ENCODE measurements at regions not wholly inside any gene's neighbourhood (a gene's known extent, or its start where the extent isn't known, plus 50 kb on each side); places are given as distances from the start of the nearest gene placed in this dataset.

- H4K91ac ChIP-seq (ENCODE audit: insufficient read depth, low read depth, low read length) = no peak overlapping the region
- CTCF ChIA-PET = no interaction called here
- H4K8ac ChIP-seq (ENCODE audit: low read depth in 2 of 2, low read length in 2 of 2) = no peak overlapping the region
- H3K27me3 ChIP-seq (ENCODE audit: control insufficient read depth, insufficient read depth, low read length) = no peaks in the 10 kb centered on the region
- in situ Hi-C loops (cut with MboI; ENCODE audit: low sequenced_read_pairs) (no loop called here), dilution Hi-C loops (cut with HindIII; ENCODE audit: low sequenced_read_pairs, unreplicated experiment) (no loop called here), intact Hi-C loops (cut with micrococcal nuclease) (no loop called here)
- no peak overlapping the region for H3K27ac ChIP-seq (ENCODE audit: insufficient read depth, low read length)
- POLR2A ChIA-PET (ENCODE audit: unreplicated experiment) = no interaction called here
- H3K9ac ChIP-seq (ENCODE audit: low read depth, low read length) = no peak overlapping the region
- H2AFZ ChIP-seq (replicated peaks; ENCODE audit: low read length, poor library complexity) = no peak overlapping the region
- H3K79me1 ChIP-seq (ENCODE audit: low read depth in 1 of 2, low read length in 2 of 2) = no peaks in the 10 kb centered on the region
- no peak overlapping the region for H2BK5ac ChIP-seq (ENCODE audit: low read depth, low read length, poor library complexity, severe bottlenecking)
- no peaks in the 10 kb centered on the region for H3K36me3 ChIP-seq (ENCODE audit: control insufficient read depth, insufficient read depth, low read length)
- H3K4me1 ChIP-seq (ENCODE audit: control insufficient read depth, insufficient read depth, low read length) = no peaks in the 10 kb centered on the region
- no peak overlapping the region for H2AK5ac ChIP-seq (ENCODE audit: low read depth, low read length)
- no peaks in the 10 kb centered on the region for H4K20me1 ChIP-seq (ENCODE audit: insufficient read depth, low read length)
- no peak overlapping the region for H4K5ac ChIP-seq (ENCODE audit: low read depth, low read length)
- no peak for ATAC-seq (ENCODE audit: low read depth)
- no peak overlapping the region for H3K18ac ChIP-seq (ENCODE audit: low read depth, low read length)
- 40% methylated on average over 2 of the region's 10 CpGs; no CpG with 5 or more reads in 1 of the 2 experiments for WGBS, 2 experiments (ENCODE audit: extremely low coverage in 2 of 2, insufficient read length in 1 of 2)
- no peak overlapping the region for H3K23ac ChIP-seq (ENCODE audit: low read depth, low read length)
- no peak overlapping the region for H2BK120ac ChIP-seq (ENCODE audit: low read depth, low read length)
- H3K14ac ChIP-seq (replicated peaks; ENCODE audit: low read depth, low read length) = no peak overlapping the region
- H2BK15ac ChIP-seq (ENCODE audit: low read depth, low read length) = no peak overlapping the region
- no peaks in the 10 kb centered on the region for H3K9me1 ChIP-seq (ENCODE audit: insufficient read depth, low read length)
- DNase-seq = no peak
- no peak overlapping the region for H3K4ac ChIP-seq (ENCODE audit: low read depth, low read length)
- H3K4me3 ChIP-seq (ENCODE audit: insufficient read depth, low read depth, low read length) = no peak overlapping the region
- BruUV-seq (replicated peaks) = no TSS peak
- TF ChIP-seq MAZ (IDR thresholded peaks at IDR 0.05; ENCODE audit: borderline replicate concordance, low read depth, low read length) (no peak), BHLHE40 (IDR thresholded peaks at IDR 0.05; ENCODE audit: low read depth, low read length) (no peak), RFX5 (IDR thresholded peaks at IDR 0.05; ENCODE audit: low read depth, low read length) (no peak), RCOR1 (IDR thresholded peaks at IDR 0.05; ENCODE audit: insufficient replicate concordance, low read length) (no peak), MXI1 (IDR thresholded peaks at IDR 0.05; ENCODE audit: borderline replicate concordance, low read depth, low read length) (no peak)
- H2AK9ac ChIP-seq (replicated peaks; ENCODE audit: low read depth, low read length, poor library complexity) = no peak overlapping the region
- H3K4me2 ChIP-seq (ENCODE audit: low read depth, low read length) = no peak overlapping the region
- peaks cover 28% of the 10 kb centered on the region for H3K9me3 ChIP-seq (ENCODE audit: control insufficient read depth, insufficient read depth, low read length)
- no peak overlapping the region for H3K56ac ChIP-seq (ENCODE audit: extremely low read depth, insufficient read depth, low read length)
- no peak overlapping the region for H2BK20ac ChIP-seq (ENCODE audit: low read depth, low read length)
Measured at GRCh38 chr2:16067037-16067406, 126.7 kb downstream of the MYCN start.

All from IMR-90 (cell line).